A549 (cell line): ENCODE measurements at regions not wholly inside any gene's neighbourhood (a gene's known extent, or its start where the extent isn't known, plus 50 kb on each side); places are given as distances from the start of the nearest gene placed in this dataset.

Experiments used
- CHD2 ChIP-seq: fragments of 150-350 bp; IDR thresholded peaks from 2 replicates; pipeline ENCODE4 v1.6.1; 2014; ENCODE audit warnings: low read length; ENCODE audit not compliant: partially characterized antibody
- EP300 ChIP-seq, 2 experiments: fragments of >200 bp; sonication (Bioruptor Twin); formaldehyde crosslinking; IDR thresholded peaks; 2 replicates in 1 of 2; 3 replicates in 1 of 2; pipeline ENCODE4 v1.6.1; 2016 to 2017
- ESRRA ChIP-seq: fragments of 150-350 bp; IDR thresholded peaks from 2 replicates; pipeline ENCODE4 v1.6.1; 2014; ENCODE audit warnings: mild to moderate bottlenecking, low read length, borderline replicate concordance
- TF ChIP-seq, protein P1 (sequence below): fragments of >200 bp; sonication (Bioruptor Twin); formaldehyde crosslinking; IDR thresholded peaks from 3 replicates; pipeline ENCODE4 v1.5.1; 2016

DNA sequence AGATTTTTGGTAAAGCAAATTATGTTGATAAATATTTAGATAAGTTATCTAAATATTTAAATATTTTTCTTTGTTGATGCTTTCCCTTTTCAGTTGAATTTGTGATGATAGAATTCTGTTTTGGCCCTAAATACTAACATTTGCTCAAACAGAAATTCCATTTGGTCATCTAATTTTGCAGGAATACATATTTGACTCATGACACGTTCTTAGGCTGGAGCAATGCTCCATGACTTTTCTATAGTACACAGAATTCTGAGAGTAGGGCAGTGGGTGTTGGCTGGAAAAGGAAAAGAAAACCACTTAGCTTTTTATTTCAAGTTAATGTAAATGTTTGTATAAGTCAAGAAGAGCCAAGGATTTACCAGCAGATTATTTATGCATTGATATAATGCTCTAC lies 58.6 kb upstream of the GK2 start:
- TF ChIP-seq, protein P1, sequence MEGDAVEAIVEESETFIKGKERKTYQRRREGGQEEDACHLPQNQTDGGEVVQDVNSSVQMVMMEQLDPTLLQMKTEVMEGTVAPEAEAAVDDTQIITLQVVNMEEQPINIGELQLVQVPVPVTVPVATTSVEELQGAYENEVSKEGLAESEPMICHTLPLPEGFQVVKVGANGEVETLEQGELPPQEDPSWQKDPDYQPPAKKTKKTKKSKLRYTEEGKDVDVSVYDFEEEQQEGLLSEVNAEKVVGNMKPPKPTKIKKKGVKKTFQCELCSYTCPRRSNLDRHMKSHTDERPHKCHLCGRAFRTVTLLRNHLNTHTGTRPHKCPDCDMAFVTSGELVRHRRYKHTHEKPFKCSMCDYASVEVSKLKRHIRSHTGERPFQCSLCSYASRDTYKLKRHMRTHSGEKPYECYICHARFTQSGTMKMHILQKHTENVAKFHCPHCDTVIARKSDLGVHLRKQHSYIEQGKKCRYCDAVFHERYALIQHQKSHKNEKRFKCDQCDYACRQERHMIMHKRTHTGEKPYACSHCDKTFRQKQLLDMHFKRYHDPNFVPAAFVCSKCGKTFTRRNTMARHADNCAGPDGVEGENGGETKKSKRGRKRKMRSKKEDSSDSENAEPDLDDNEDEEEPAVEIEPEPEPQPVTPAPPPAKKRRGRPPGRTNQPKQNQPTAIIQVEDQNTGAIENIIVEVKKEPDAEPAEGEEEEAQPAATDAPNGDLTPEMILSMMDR = no peak
- no peak for TF ChIP-seq EP300 (IDR thresholded peaks at IDR 0.05)
- TF ChIP-seq CHD2 = no peak
- TF ChIP-seq ESRRA = no peak
